Caco-2 (cell line): ENCODE measurements at regions not wholly inside any gene's neighbourhood (a gene's known extent, or its start where the extent isn't known, plus 50 kb on each side); places are given as distances from the start of the nearest gene placed in this dataset.

ENCODE experiments used
- BruUV-seq: library from RNA; stranded (reverse); fragments of 400-500 nt; replicated peaks from 2 replicates; lab custom pipeline; 2021; lab: Mats Ljungman, UMichigan
- CTCF ChIA-PET: fragments of 300-600 bp; sonication (Branson Sonifier 250); formaldehyde crosslinking; loops from one replicate; lab custom pipeline; 2022; ENCODE audit warnings: antibody characterized with exemption; lab: Charles Lee
- POLR2A ChIA-PET: fragments of 300-600 bp; sonication (Branson Sonifier 250); formaldehyde crosslinking; loops from one replicate; lab custom pipeline; 2022; ENCODE audit warnings: antibody characterized with exemption; lab: Charles Lee
- DNase-seq, 2 experiments: peaks; one replicate each; pipeline versions ENCODE4 v3.0.0 to v3.0.0-alpha.2; 2020 to 2022
- H3K27me3 ChIP-seq: replicated peaks from 2 replicates; pipeline ENCODE4 v1.6.0; 2011; ENCODE audit warnings: low read length; ENCODE audit not compliant: control insufficient read depth, insufficient read depth
- H3K36me3 ChIP-seq: 2 replicates; pipeline ENCODE4 v1.5.1; 2011; ENCODE audit warnings: low read length; ENCODE audit not compliant: control insufficient read depth, insufficient read depth
- H3K4me1 ChIP-seq: fragments of 250-450 bp; sonication (Bioruptor Pico); 2 replicates; pipeline ENCODE4 v1.5.1; 2020; ENCODE audit warnings: mild to moderate bottlenecking
- H3K4me3 ChIP-seq: 2 replicates; pipeline ENCODE4 v1.5.1; 2011; ENCODE audit warnings: low read depth, mild to moderate bottlenecking, control low read depth, low read length
- H3K9me3 ChIP-seq: fragments of 250-450 bp; sonication (Bioruptor Pico); 2 replicates; pipeline ENCODE4 v1.5.1; 2020; ENCODE audit warnings: mild to moderate bottlenecking, moderate library complexity
- H3K27ac Mint-ChIP-seq: one replicate; pipeline ENCODE4 v1.8.0; 2022; ENCODE audit warnings: mixed read lengths; ENCODE audit not compliant: unreplicated experiment
- H3K27me3 Mint-ChIP-seq: one replicate; pipeline ENCODE4 v1.8.0; 2022; ENCODE audit warnings: mixed read lengths; ENCODE audit not compliant: insufficient read depth, unreplicated experiment
- H3K36me3 Mint-ChIP-seq: one replicate; pipeline ENCODE4 v1.8.0; 2022; ENCODE audit warnings: mild to moderate bottlenecking, mixed read lengths; ENCODE audit not compliant: insufficient read depth, unreplicated experiment
- H3K4me1 Mint-ChIP-seq: one replicate; pipeline ENCODE4 v1.8.0; 2022; ENCODE audit warnings: low read depth, mixed read lengths; ENCODE audit not compliant: unreplicated experiment
- H3K4me3 Mint-ChIP-seq: one replicate; pipeline ENCODE4 v1.8.0; 2022; ENCODE audit warnings: mild to moderate bottlenecking, moderate library complexity, mixed read lengths; ENCODE audit not compliant: unreplicated experiment
- H3K9me3 Mint-ChIP-seq: one replicate; pipeline ENCODE4 v1.8.0; 2022; ENCODE audit warnings: mixed read lengths; ENCODE audit not compliant: unreplicated experiment
- CTCF ChIP-seq, 2 experiments: fragments of 200-600 bp in 1 of 2; IDR thresholded peaks; 1 replicate in 1 of 2; 2 replicates in 1 of 2; pipeline versions ENCODE4 v1.5.1 to v1.8.0; 2011 to 2022; ENCODE audit warnings: antibody characterized with exemption in 1 of 2, control low read depth in 1 of 2, inconsistent platforms in 1 of 2, low read depth in 1 of 2, low read length in 1 of 2, mild to moderate bottlenecking in 1 of 2, moderate library complexity in 1 of 2; ENCODE audit not compliant: insufficient read depth in 1 of 2, severe bottlenecking in 1 of 2, unreplicated experiment in 1 of 2
- intact Hi-C: fragments of 100-400 bp; cut with micrococcal nuclease; formaldehyde crosslinking; loops from one replicate; pipeline ENCODE4 v1.10.0; 2022; ENCODE audit not compliant: unreplicated experiment

GRCh38 chr12:67922245-67922644 lies 67.0 kb upstream of the IFNG-AS1 start:
- TF ChIP-seq CTCF (IDR thresholded peaks at IDR 0.05; ENCODE audit: insufficient read depth in 1 of 2, low read depth in 1 of 2, low read length in 1 of 2, severe bottlenecking in 1 of 2, unreplicated experiment in 1 of 2), result no peak
- CTCF ChIA-PET, result no interaction called here
- POLR2A ChIA-PET, result interaction anchor here (0.9 kb wide), 1 partner anchor 201 kb away, joined by 3 read pairs; no protein-coding TSS in a partner anchor
- Mint-ChIP-seq H3K9me3 (no peaks in the 10 kb centered on the region), H3K4me1 (peaks cover 21% of the 10 kb centered on the region), H3K36me3 (no peaks in the 10 kb centered on the region), H3K4me3 (no peak overlapping the region), H3K27ac (no peak overlapping the region), H3K27me3 (no peaks in the 10 kb centered on the region)
- Histone ChIP-seq H3K4me3 (no peak overlapping the region), H3K27me3 (no peaks in the 10 kb centered on the region), H3K9me3 (no peaks in the 10 kb centered on the region), H3K4me1 (peaks cover 25% of the 10 kb centered on the region), H3K36me3 (no peaks in the 10 kb centered on the region)
- BruUV-seq, result no TSS peak
- intact Hi-C loops, result no loop called here
- no peak for DNase-seq

DNA sequence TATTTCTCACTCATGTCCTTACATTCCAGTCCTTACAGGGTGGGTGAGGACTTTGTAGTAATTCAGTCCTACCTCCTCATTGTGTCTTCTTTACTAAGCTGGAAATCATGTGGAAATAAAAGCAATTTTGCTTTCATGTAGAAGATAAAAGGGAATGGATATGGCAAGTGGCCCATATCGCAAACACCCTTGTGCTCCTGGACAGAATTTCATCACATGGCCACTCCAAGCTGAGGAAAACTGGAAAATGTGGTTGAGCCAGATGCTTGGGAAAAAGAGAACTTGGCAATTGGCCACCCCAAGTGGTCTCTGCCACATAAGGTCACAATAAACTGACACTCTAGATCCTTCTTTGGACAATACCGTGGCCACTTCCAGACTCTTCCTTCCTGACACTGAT lies 64.2 kb upstream of the IFNG-AS1 start:
- Mint-ChIP-seq H3K9me3 (no peaks in the 10 kb centered on the region), H3K4me1 (peaks cover 26% of the 10 kb centered on the region), H3K27me3 (no peaks in the 10 kb centered on the region), H3K27ac (no peak overlapping the region), H3K36me3 (no peaks in the 10 kb centered on the region), H3K4me3 (no peak overlapping the region)
- ChIA-PET POLR2A (no interaction called here), CTCF (interaction anchor here (0.9 kb wide), 1 partner anchor 208 kb away, joined by 3 read pairs; no protein-coding TSS in a partner anchor)
- H3K4me3 ChIP-seq, result no peak overlapping the region
- H3K4me1 ChIP-seq, result peaks cover 38% of the 10 kb centered on the region
- no peaks in the 10 kb centered on the region for H3K9me3 ChIP-seq
- no TSS peak for BruUV-seq
- H3K36me3 ChIP-seq, result no peaks in the 10 kb centered on the region
- no peak for DNase-seq
- no peaks in the 10 kb centered on the region for H3K27me3 ChIP-seq
- intact Hi-C loops, result no loop called here
- no peak for TF ChIP-seq CTCF (IDR thresholded peaks at IDR 0.05; ENCODE audit: insufficient read depth in 1 of 2, low read depth in 1 of 2, low read length in 1 of 2, severe bottlenecking in 1 of 2, unreplicated experiment in 1 of 2)

GRCh38 chr12:67925552-67925951 lies 63.7 kb upstream of the IFNG-AS1 start:
- H3K27ac Mint-ChIP-seq, result no peak overlapping the region
- no peak overlapping the region for H3K4me3 Mint-ChIP-seq
- Histone ChIP-seq H3K27me3 (no peaks in the 10 kb centered on the region), H3K4me1 (peaks cover 37% of the 10 kb centered on the region), H3K36me3 (no peaks in the 10 kb centered on the region), H3K4me3 (no peak overlapping the region), H3K9me3 (no peaks in the 10 kb centered on the region)
- no peaks in the 10 kb centered on the region for H3K36me3 Mint-ChIP-seq
- DNase-seq, result no peak
- peaks cover 25% of the 10 kb centered on the region for H3K4me1 Mint-ChIP-seq
- no TSS peak for BruUV-seq
- H3K9me3 Mint-ChIP-seq, result no peaks in the 10 kb centered on the region
- intact Hi-C loops, result no loop called here
- TF ChIP-seq CTCF (IDR thresholded peaks at IDR 0.05; ENCODE audit: insufficient read depth in 1 of 2, low read depth in 1 of 2, low read length in 1 of 2, severe bottlenecking in 1 of 2, unreplicated experiment in 1 of 2), result no peak
- ChIA-PET CTCF (interaction anchor here (0.9 kb wide), 1 partner anchor 209 kb away, joined by 3 read pairs; no protein-coding TSS in a partner anchor), POLR2A (no interaction called here)
- H3K27me3 Mint-ChIP-seq, result no peaks in the 10 kb centered on the region
